ENCODE measurements at regions not wholly inside any gene's neighbourhood (a gene's known extent, or its start where the extent isn't known, plus 50 kb on each side); places are given as distances from the start of the nearest gene placed in this dataset.
"Not testable (repeated sequence)": the region's sequence is repeated elsewhere in the genome, so short reads cannot be mapped to it uniquely, and the experiment has no call there.

GRCh38 chr9:104386425-104387069 is 117.5 kb upstream of the OR13F1 start:
- no peak overlapping the region for H3K9ac ChIP-seq
- H3K27me3 ChIP-seq (ENCODE audit: insufficient read depth, low read depth): no peaks in the 10 kb centered on the region
- TF ChIP-seq CTCF (conservative IDR thresholded peaks at IDR 0.05; ENCODE audit: low read depth, low read length): peak; percentile 66
- H3K79me2 ChIP-seq (ENCODE audit: insufficient read depth, low read depth): no peaks in the 10 kb centered on the region
- H4K20me1 ChIP-seq (ENCODE audit: insufficient read depth): no peaks in the 10 kb centered on the region
- H3K4me2 ChIP-seq: no peak overlapping the region
- no peaks in the 10 kb centered on the region for H3K4me1 ChIP-seq (ENCODE audit: low read depth, poor library complexity, severe bottlenecking)
- no peaks in the 10 kb centered on the region for H3K36me3 ChIP-seq (ENCODE audit: insufficient read depth)
- no peak overlapping the region for H3K27ac ChIP-seq
- H2AFZ ChIP-seq (ENCODE audit: low read depth): no peak overlapping the region
- H3K4me3 ChIP-seq (IDR thresholded peaks at IDR 0.05; ENCODE audit: insufficient read depth, low read depth, low read length): no peak overlapping the region

- TF ChIP-seq CTCF (conservative IDR thresholded peaks at IDR 0.05; ENCODE audit: low read depth, low read length): no peak
- Histone ChIP-seq H2AFZ (ENCODE audit: low read depth) (no peak overlapping the region), H3K27ac (no peak overlapping the region), H4K20me1 (ENCODE audit: insufficient read depth) (no peaks in the 10 kb centered on the region), H3K4me2 (no peak overlapping the region), H3K4me3 (IDR thresholded peaks at IDR 0.05; ENCODE audit: insufficient read depth, low read depth, low read length) (no peak overlapping the region), H3K4me1 (ENCODE audit: low read depth, poor library complexity, severe bottlenecking) (no peaks in the 10 kb centered on the region), H3K9ac (no peak overlapping the region), H3K79me2 (ENCODE audit: insufficient read depth, low read depth) (no peaks in the 10 kb centered on the region), H3K27me3 (ENCODE audit: insufficient read depth, low read depth) (no peaks in the 10 kb centered on the region), H3K36me3 (ENCODE audit: insufficient read depth) (no peaks in the 10 kb centered on the region)
These were observed 116.0 kb upstream of the OR13F1 start for GRCh38 chr9:104388071-104388470.

GRCh38 chr9:104389341-104389740 is 114.7 kb upstream of the OR13F1 start:
- no peaks in the 10 kb centered on the region for H3K36me3 ChIP-seq (ENCODE audit: insufficient read depth)
- H3K4me2 ChIP-seq: no peak overlapping the region
- no peak for TF ChIP-seq CTCF (conservative IDR thresholded peaks at IDR 0.05; ENCODE audit: low read depth, low read length)
- no peak overlapping the region for H2AFZ ChIP-seq (ENCODE audit: low read depth)
- no peaks in the 10 kb centered on the region for H3K27me3 ChIP-seq (ENCODE audit: insufficient read depth, low read depth)
- no peak overlapping the region for H3K9ac ChIP-seq
- no peak overlapping the region for H3K27ac ChIP-seq
- H3K4me1 ChIP-seq (ENCODE audit: low read depth, poor library complexity, severe bottlenecking): no peaks in the 10 kb centered on the region
- H3K4me3 ChIP-seq (IDR thresholded peaks at IDR 0.05; ENCODE audit: insufficient read depth, low read depth, low read length): no peak overlapping the region
- H3K79me2 ChIP-seq (ENCODE audit: insufficient read depth, low read depth): no peaks in the 10 kb centered on the region
- H4K20me1 ChIP-seq (ENCODE audit: insufficient read depth): no peaks in the 10 kb centered on the region

GRCh38 chr9:104394901-104395300 is 109.2 kb upstream of the OR13F1 start:
- not testable (repeated sequence) for H3K36me3 ChIP-seq (ENCODE audit: insufficient read depth); H3K4me2 ChIP-seq; H3K27ac ChIP-seq; H3K79me2 ChIP-seq (ENCODE audit: insufficient read depth, low read depth); H4K20me1 ChIP-seq (ENCODE audit: insufficient read depth); H3K4me3 ChIP-seq (IDR thresholded peaks at IDR 0.05; ENCODE audit: insufficient read depth, low read depth, low read length); H3K9ac ChIP-seq; H3K27me3 ChIP-seq (ENCODE audit: insufficient read depth, low read depth); H2AFZ ChIP-seq (ENCODE audit: low read depth); H3K4me1 ChIP-seq (ENCODE audit: low read depth, poor library complexity, severe bottlenecking)

GRCh38 chr9:104412238-104412637 is 91.8 kb upstream of the OR13F1 start:
- no peaks in the 10 kb centered on the region for H3K79me2 ChIP-seq (ENCODE audit: insufficient read depth, low read depth)
- H4K20me1 ChIP-seq (ENCODE audit: insufficient read depth): no peaks in the 10 kb centered on the region
- no peak for TF ChIP-seq CTCF (conservative IDR thresholded peaks at IDR 0.05; ENCODE audit: low read depth, low read length)
- H3K4me2 ChIP-seq: no peak overlapping the region
- H3K4me3 ChIP-seq (IDR thresholded peaks at IDR 0.05; ENCODE audit: insufficient read depth, low read depth, low read length): no peak overlapping the region
- no peak overlapping the region for H2AFZ ChIP-seq (ENCODE audit: low read depth)
- H3K36me3 ChIP-seq (ENCODE audit: insufficient read depth): no peaks in the 10 kb centered on the region
- H3K9ac ChIP-seq: no peak overlapping the region
- H3K27me3 ChIP-seq (ENCODE audit: insufficient read depth, low read depth): no peaks in the 10 kb centered on the region
- no peaks in the 10 kb centered on the region for H3K4me1 ChIP-seq (ENCODE audit: low read depth, poor library complexity, severe bottlenecking)
- no peak overlapping the region for H3K27ac ChIP-seq
